CD14-positive monocyte (primary cell): ENCODE measurements at regions not wholly inside any gene's neighbourhood (a gene's known extent, or its start where the extent isn't known, plus 50 kb on each side); places are given as distances from the start of the nearest gene placed in this dataset.

Experiments
- DNase-seq, 3 donors: peaks; one replicate each; pipeline ENCODE4 v3.0.0-alpha.2; 2011 to 2022
- H2AFZ ChIP-seq: 2 replicates; pipeline ENCODE4 v1.6.0; 2012; ENCODE audit warnings: mild to moderate bottlenecking, low read depth, low read length, inconsistent platforms; ENCODE audit not compliant: insufficient read depth, poor library complexity, severe bottlenecking
- H3K27ac ChIP-seq, 2 donors: 1 replicate in 1 of 2; 2 replicates in 1 of 2; pipeline ENCODE4 v1.5.1; 2012 to 2013; ENCODE audit warnings: low read length in 2 of 2, control low read depth in 1 of 2, inconsistent platforms in 1 of 2, low read depth in 1 of 2, mild to moderate bottlenecking in 1 of 2
- H3K27me3 ChIP-seq, 2 donors: one replicate each; pipeline versions ENCODE4 v1.6.0 to v1.6.1; 2011 to 2013; ENCODE audit warnings: low read length in 2 of 2; ENCODE audit not compliant: control insufficient read depth in 2 of 2, insufficient read depth in 2 of 2
- H3K36me3 ChIP-seq, 2 donors: replicated peaks in 1 of 2; 1 replicate in 1 of 2; 2 replicates in 1 of 2; pipeline versions ENCODE4 v1.5.1 to v1.6.1; 2012 to 2013; ENCODE audit warnings: low read length in 2 of 2, control low read depth in 1 of 2, inconsistent platforms in 1 of 2, mild to moderate bottlenecking in 1 of 2; ENCODE audit not compliant: insufficient read depth in 2 of 2, control insufficient read depth in 1 of 2
- H3K4me1 ChIP-seq, 2 donors: 1 replicate in 1 of 2; 2 replicates in 1 of 2; pipeline versions ENCODE4 v1.5.1 to v1.6.1; 2012 to 2013; ENCODE audit warnings: low read length in 2 of 2, control low read depth in 1 of 2, inconsistent platforms in 1 of 2, mild to moderate bottlenecking in 1 of 2, moderate library complexity in 1 of 2; ENCODE audit not compliant: insufficient read depth in 2 of 2, control insufficient read depth in 1 of 2
- H3K4me2 ChIP-seq: replicated peaks from 2 replicates; pipeline ENCODE3; 2012; ENCODE audit warnings: low read length, moderate library complexity, mild to moderate bottlenecking; ENCODE audit not compliant: poor library complexity, severe bottlenecking; ENCODE audit errors: extremely low read depth
- H3K4me3 ChIP-seq, 3 experiments: fragments of 200-600 bp in 1 of 3; sonication (generic) in 1 of 3; replicated peaks in 1 of 3; 1 replicate in 2 of 3; 2 replicates in 1 of 3; pipeline ENCODE4 v1.5.1; 2011 to 2013; ENCODE audit warnings: low read length in 3 of 3, mild to moderate bottlenecking in 3 of 3, control low read depth in 2 of 3, low read depth in 2 of 3, inconsistent platforms in 1 of 3, moderate library complexity in 1 of 3
- H3K79me2 ChIP-seq: 2 replicates; pipeline ENCODE4 v1.6.0; 2012; ENCODE audit warnings: mild to moderate bottlenecking, control low read depth, inconsistent platforms, low read length, moderate library complexity; ENCODE audit not compliant: insufficient read depth
- H3K9ac ChIP-seq: 2 replicates; pipeline ENCODE4 v1.6.0; 2017; ENCODE audit warnings: low read length, mild to moderate bottlenecking; ENCODE audit not compliant: insufficient read depth, poor library complexity, severe bottlenecking
- H3K9me3 ChIP-seq, 2 donors: replicated peaks in 1 of 2; 1 replicate in 1 of 2; 2 replicates in 1 of 2; pipeline versions ENCODE4 v1.5.1 to v1.6.1; 2012 to 2013; ENCODE audit warnings: low read length in 2 of 2, control low read depth in 1 of 2; ENCODE audit not compliant: control insufficient read depth in 1 of 2, insufficient read depth in 1 of 2
- H4K20me1 ChIP-seq: 2 replicates; pipeline ENCODE4 v1.6.0; 2012; ENCODE audit warnings: mild to moderate bottlenecking, low read length, control low read depth, moderate library complexity; ENCODE audit not compliant: insufficient read depth
- H3K27ac Mint-ChIP-seq, 7 donors: one replicate each; pipeline ENCODE4 v1.8.0; 2020; ENCODE audit warnings: mild to moderate bottlenecking in 7 of 7, mixed read lengths in 7 of 7, moderate library complexity in 6 of 7, inconsistent platforms in 2 of 7
- H3K27me3 Mint-ChIP-seq, 3 donors: one replicate each; pipeline ENCODE4 v1.8.0; 2021 to 2022; ENCODE audit warnings: low read depth in 3 of 3, mild to moderate bottlenecking in 3 of 3, mixed read lengths in 3 of 3, moderate library complexity in 3 of 3, inconsistent platforms in 1 of 3
- H3K36me3 Mint-ChIP-seq, 2 donors: one replicate each; pipeline ENCODE4 v1.8.0; 2020; ENCODE audit warnings: mixed read lengths in 2 of 2, inconsistent platforms in 1 of 2, mild to moderate bottlenecking in 1 of 2
- H3K4me1 Mint-ChIP-seq: one replicate; pipeline ENCODE4 v1.8.0; 2020; ENCODE audit warnings: mild to moderate bottlenecking, mixed read lengths
- H3K4me3 Mint-ChIP-seq, 2 donors: one replicate each; pipeline ENCODE4 v1.8.0; 2020; ENCODE audit warnings: mild to moderate bottlenecking in 2 of 2, mixed read lengths in 2 of 2, moderate library complexity in 1 of 2
- H3K9me3 Mint-ChIP-seq, 7 donors: one replicate each; pipeline ENCODE4 v1.8.0; 2020 to 2022; ENCODE audit warnings: mixed read lengths in 7 of 7, mild to moderate bottlenecking in 6 of 7, moderate library complexity in 6 of 7, inconsistent platforms in 2 of 7
- WGBS: methylation state at CpG from one replicate; pipeline ENCODE4 v1.1.5; 2013; ENCODE audit warnings: missing lambda C conversion rate; ENCODE audit not compliant: insufficient coverage; 5-methylcytosine and 5-hydroxymethylcytosine counted together
- intact Hi-C, 2 donors: fragments of 100-400 bp; cut with micrococcal nuclease; formaldehyde crosslinking; loops; one replicate each; pipeline versions ENCODE4 v1.15.0 to v1.15.1; 2023
- TF ChIP-seq, protein P1 (sequence below): fragments of 200-600 bp; IDR thresholded peaks from one replicate; pipeline ENCODE4 v1.8.0; 2022; ENCODE audit warnings: antibody characterized with exemption, mild to moderate bottlenecking

DNA sequence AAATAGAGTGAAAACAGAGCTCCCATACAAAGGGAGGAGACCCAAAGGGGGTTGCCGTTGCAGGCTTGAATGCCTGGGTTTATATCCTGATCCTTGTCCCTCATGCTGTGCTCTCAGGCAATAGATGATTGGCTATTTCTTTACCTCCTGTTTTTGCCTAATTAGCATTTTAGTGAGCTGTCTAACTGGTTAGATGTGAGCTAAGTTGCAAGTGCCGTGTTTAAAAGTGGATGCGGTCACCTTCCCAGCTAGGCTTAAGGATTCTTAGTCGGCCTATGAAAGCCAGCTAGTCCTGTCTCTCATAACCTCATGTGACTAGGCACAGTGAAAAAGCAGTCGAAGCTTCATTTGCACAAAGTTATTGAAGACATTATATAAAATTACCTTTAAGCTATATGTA is 356.7 kb upstream of the TMPRSS15 start:
- Histone ChIP-seq H3K9ac (no peak overlapping the region), H3K4me2 (no peak overlapping the region), H3K27me3 (no peaks in the 10 kb centered on the region), H3K4me3 (no peak overlapping the region), H3K79me2 (no peaks in the 10 kb centered on the region), H3K4me1 (no peaks in the 10 kb centered on the region), H3K9me3 (peaks cover 37 to 52% of the 10 kb centered on the region in 2 donors), H3K36me3 (no peaks in the 10 kb centered on the region), H2AFZ (no peak overlapping the region), H3K27ac (no peak overlapping the region), H4K20me1 (no peaks in the 10 kb centered on the region)
- Mint-ChIP-seq H3K36me3 (no peaks in the 10 kb centered on the region), H3K27me3 (peaks cover 0 to 3% (median 0%) of the 10 kb centered on the region in 3 donors), H3K27ac (no peak overlapping the region), H3K4me1 (no peaks in the 10 kb centered on the region), H3K9me3 (peaks cover 6 to 52% (median 28%) of the 10 kb centered on the region in 7 donors), H3K4me3 (no peak overlapping the region)
- no peak for DNase-seq
- intact Hi-C loops = no loop called here
- TF ChIP-seq, protein P1, sequence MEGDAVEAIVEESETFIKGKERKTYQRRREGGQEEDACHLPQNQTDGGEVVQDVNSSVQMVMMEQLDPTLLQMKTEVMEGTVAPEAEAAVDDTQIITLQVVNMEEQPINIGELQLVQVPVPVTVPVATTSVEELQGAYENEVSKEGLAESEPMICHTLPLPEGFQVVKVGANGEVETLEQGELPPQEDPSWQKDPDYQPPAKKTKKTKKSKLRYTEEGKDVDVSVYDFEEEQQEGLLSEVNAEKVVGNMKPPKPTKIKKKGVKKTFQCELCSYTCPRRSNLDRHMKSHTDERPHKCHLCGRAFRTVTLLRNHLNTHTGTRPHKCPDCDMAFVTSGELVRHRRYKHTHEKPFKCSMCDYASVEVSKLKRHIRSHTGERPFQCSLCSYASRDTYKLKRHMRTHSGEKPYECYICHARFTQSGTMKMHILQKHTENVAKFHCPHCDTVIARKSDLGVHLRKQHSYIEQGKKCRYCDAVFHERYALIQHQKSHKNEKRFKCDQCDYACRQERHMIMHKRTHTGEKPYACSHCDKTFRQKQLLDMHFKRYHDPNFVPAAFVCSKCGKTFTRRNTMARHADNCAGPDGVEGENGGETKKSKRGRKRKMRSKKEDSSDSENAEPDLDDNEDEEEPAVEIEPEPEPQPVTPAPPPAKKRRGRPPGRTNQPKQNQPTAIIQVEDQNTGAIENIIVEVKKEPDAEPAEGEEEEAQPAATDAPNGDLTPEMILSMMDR = no peak
- 89% methylated on average over 3 of the region's 5 CpGs for WGBS

DNA sequence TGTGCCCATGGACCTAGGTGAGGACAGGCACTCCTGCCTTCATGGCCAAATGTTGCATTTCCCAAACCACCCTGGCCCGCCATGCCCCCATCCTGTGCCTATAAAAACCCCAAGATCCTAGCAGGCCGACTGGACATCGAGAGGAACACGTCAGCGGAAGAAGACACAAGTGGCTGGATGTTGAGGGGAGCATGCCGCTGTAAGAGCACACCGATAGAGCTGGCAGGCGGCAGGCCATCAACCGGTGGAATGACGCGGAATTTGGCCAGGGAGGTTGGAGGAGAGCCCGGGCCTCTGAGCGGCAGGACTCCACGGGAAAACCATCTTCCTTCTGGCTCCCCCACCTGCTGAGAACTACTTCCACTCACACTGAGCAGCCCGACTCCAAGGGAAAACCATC is 361.1 kb upstream of the TMPRSS15 start:
- H3K27me3 ChIP-seq = no peaks in the 10 kb centered on the region
- no peaks in the 10 kb centered on the region for H3K79me2 ChIP-seq
- Mint-ChIP-seq H3K4me3 (no peak overlapping the region), H3K27me3 (peaks cover 0 to 1% (median 0%) of the 10 kb centered on the region in 3 donors), H3K27ac (no peak overlapping the region), H3K9me3 (peaks cover 5 to 29% (median 18%) of the 10 kb centered on the region in 7 donors), H3K36me3 (no peaks in the 10 kb centered on the region), H3K4me1 (no peaks in the 10 kb centered on the region)
- H4K20me1 ChIP-seq = no peaks in the 10 kb centered on the region
- no peak for DNase-seq
- no peak overlapping the region for H3K27ac ChIP-seq
- no peak overlapping the region for H3K4me2 ChIP-seq
- H2AFZ ChIP-seq = no peak overlapping the region
- 95% methylated on average over 15 of the region's 15 CpGs for WGBS
- intact Hi-C loops = no loop called here
- TF ChIP-seq, protein P1 = no peak
- no peak overlapping the region for H3K4me3 ChIP-seq
- H3K9me3 ChIP-seq = peaks cover 21 to 42% of the 10 kb centered on the region in 2 donors
- no peaks in the 10 kb centered on the region for H3K4me1 ChIP-seq
- no peak overlapping the region for H3K9ac ChIP-seq
- H3K36me3 ChIP-seq = no peaks in the 10 kb centered on the region
